Loucy (cell line): ENCODE measurements at regions not wholly inside any gene's neighbourhood (a gene's known extent, or its start where the extent isn't known, plus 50 kb on each side); places are given as distances from the start of the nearest gene placed in this dataset.

Experiments
- H2AFZ ChIP-seq: fragments of 200-600 bp; sonication (generic); 2 replicates; pipeline ENCODE4 v1.6.0; 2016; ENCODE audit warnings: antibody characterized with exemption, mild to moderate bottlenecking, low read length, moderate library complexity
- H3F3A ChIP-seq: fragments of 200-600 bp; 2 replicates; pipeline ENCODE4 v1.6.0; 2016; ENCODE audit warnings: antibody characterized with exemption, low read depth, mild to moderate bottlenecking
- H3K27me3 ChIP-seq: fragments of 200-600 bp; sonication (generic); 2 replicates; pipeline ENCODE4 v1.6.1; 2014; ENCODE audit warnings: low read length, mild to moderate bottlenecking; ENCODE audit not compliant: insufficient read depth, poor library complexity, severe bottlenecking
- H3K36me3 ChIP-seq: fragments of 200-600 bp; sonication (generic); 2 replicates; pipeline ENCODE4 v1.6.1; 2016; ENCODE audit warnings: low read length; ENCODE audit not compliant: insufficient read depth
- H3K4me1 ChIP-seq: fragments of 200-600 bp; sonication (generic); 2 replicates; pipeline ENCODE4 v1.5.1; 2014; ENCODE audit warnings: low read length, mild to moderate bottlenecking; ENCODE audit not compliant: insufficient read depth, poor library complexity, severe bottlenecking
- H3K4me2 ChIP-seq: fragments of 200-600 bp; sonication (generic); 2 replicates; pipeline ENCODE4 v1.6.0; 2014; ENCODE audit warnings: antibody characterized with exemption, low read length, low read depth, mild to moderate bottlenecking; ENCODE audit not compliant: poor library complexity, severe bottlenecking
- H3K4me3 ChIP-seq: fragments of 200-600 bp; sonication (generic); 2 replicates; pipeline ENCODE4 v1.5.1; 2014; ENCODE audit warnings: low read length, mild to moderate bottlenecking, mixed read lengths; ENCODE audit not compliant: poor library complexity, severe bottlenecking
- H3K79me2 ChIP-seq: fragments of 200-600 bp; sonication (generic); 2 replicates; pipeline ENCODE4 v1.6.1; 2014; ENCODE audit warnings: low read length; ENCODE audit not compliant: insufficient read depth
- H3K9ac ChIP-seq: fragments of 200-600 bp; sonication (generic); 2 replicates; pipeline ENCODE4 v1.6.0; 2014; ENCODE audit warnings: mild to moderate bottlenecking, low read depth, low read length, moderate library complexity; ENCODE audit not compliant: poor library complexity, severe bottlenecking
- H3K9me2 ChIP-seq: fragments of 200-600 bp; sonication (generic); replicated peaks from 2 replicates; pipeline ENCODE4 v1.6.1; 2016; ENCODE audit warnings: low read depth, low read length, mixed read lengths
- H3K9me3 ChIP-seq: fragments of 200-600 bp; sonication (generic); 2 replicates; pipeline ENCODE4 v1.6.1; 2014; ENCODE audit warnings: mild to moderate bottlenecking, antibody characterized with exemption, low read length, low read depth; ENCODE audit not compliant: insufficient read depth
- H4K20me1 ChIP-seq: fragments of 200-600 bp; sonication (generic); 2 replicates; pipeline ENCODE4 v1.6.0; 2014; ENCODE audit warnings: antibody characterized with exemption, low read length, mild to moderate bottlenecking; ENCODE audit not compliant: insufficient read depth, poor library complexity, severe bottlenecking
- CTCF ChIP-seq: fragments of 200-600 bp; sonication (generic); conservative IDR thresholded peaks from 2 replicates; pipeline ENCODE4 v1.5.1; 2014; ENCODE audit warnings: mild to moderate bottlenecking, antibody characterized with exemption, low read length
- EZH2phosphoT487 ChIP-seq: fragments of 200-600 bp; IDR thresholded peaks from 2 replicates; pipeline ENCODE4 v1.6.1; 2018; ENCODE audit warnings: antibody characterized with exemption, mild to moderate bottlenecking, moderate library complexity, borderline replicate concordance

GRCh38 chr5:67253911-67254310, 57.3 kb upstream of the CD180 start:
- Histone ChIP-seq H3K9me3 (no peaks in the 10 kb centered on the region), H2AFZ (no peak overlapping the region), H3K27me3 (no peaks in the 10 kb centered on the region), H3K4me1 (peaks cover 27% of the 10 kb centered on the region), H3K36me3 (no peaks in the 10 kb centered on the region), H3F3A (no peaks in the 10 kb centered on the region), H3K9ac (no peak overlapping the region), H3K4me3 (no peak overlapping the region), H3K9me2 (no peaks in the 10 kb centered on the region), H3K4me2 (no peak overlapping the region), H3K79me2 (no peaks in the 10 kb centered on the region), H4K20me1 (no peaks in the 10 kb centered on the region)
- TF ChIP-seq CTCF (no peak), EZH2phosphoT487 (no peak)

- no peak for TF ChIP-seq EZH2phosphoT487
- TF ChIP-seq CTCF = no peak
- no peaks in the 10 kb centered on the region for H3F3A ChIP-seq
- no peaks in the 10 kb centered on the region for H3K79me2 ChIP-seq
- no peaks in the 10 kb centered on the region for H3K9me2 ChIP-seq
- H2AFZ ChIP-seq = no peak overlapping the region
- no peak overlapping the region for H3K4me2 ChIP-seq
- H4K20me1 ChIP-seq = no peaks in the 10 kb centered on the region
- H3K27me3 ChIP-seq = no peaks in the 10 kb centered on the region
- no peaks in the 10 kb centered on the region for H3K9me3 ChIP-seq
- no peak overlapping the region for H3K4me3 ChIP-seq
- no peak overlapping the region for H3K9ac ChIP-seq
- no peaks in the 10 kb centered on the region for H3K36me3 ChIP-seq
- peaks cover 37% of the 10 kb centered on the region for H3K4me1 ChIP-seq
Observed at GRCh38 chr5:67249590-67249895, 52.9 kb upstream of the CD180 start.

DNA sequence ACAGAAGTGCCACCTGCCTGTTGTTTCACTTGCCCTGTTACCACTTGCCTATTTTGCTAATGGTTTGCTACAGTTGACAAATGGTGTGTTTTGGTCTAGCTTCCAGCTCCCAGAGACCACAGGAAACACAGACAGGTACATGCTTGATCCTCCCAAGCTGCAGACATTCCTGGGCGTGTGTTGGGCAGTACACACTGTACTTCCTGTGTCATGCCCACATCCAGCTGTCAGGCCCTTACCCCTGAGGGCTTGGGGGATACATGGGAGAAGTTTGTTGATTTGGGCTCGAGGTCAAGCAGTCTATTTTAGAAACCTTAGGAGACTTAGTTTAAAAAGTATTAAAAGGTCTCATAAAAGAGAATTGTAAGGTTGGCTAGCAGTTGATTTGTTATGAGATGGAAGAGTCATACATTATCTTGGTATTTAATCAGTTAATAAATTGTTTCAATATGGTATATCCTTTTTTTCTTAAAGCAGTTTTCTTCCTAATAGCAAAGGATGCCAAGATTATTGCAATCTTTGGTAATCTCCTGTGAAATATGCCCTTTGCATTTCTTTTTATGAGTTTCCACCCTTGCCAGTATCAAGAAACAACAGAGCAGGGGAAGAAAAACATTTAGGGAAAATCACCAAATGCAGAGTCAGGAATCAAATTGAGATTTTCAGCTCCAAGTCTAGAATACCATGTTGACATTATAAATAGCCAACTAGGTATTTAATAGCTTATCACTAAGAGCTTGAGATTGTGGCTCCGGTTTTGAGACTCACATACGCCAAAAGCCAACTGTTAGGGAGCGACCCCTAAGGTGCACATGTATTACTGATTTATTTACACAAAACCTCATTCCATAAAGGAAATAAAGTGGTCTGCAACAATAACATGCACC, 52.3 kb upstream of the CD180 start:
- H4K20me1 ChIP-seq = no peaks in the 10 kb centered on the region
- TF ChIP-seq CTCF (no peak), EZH2phosphoT487 (no peak)
- H3K79me2 ChIP-seq = no peaks in the 10 kb centered on the region
- H3K9me3 ChIP-seq = no peaks in the 10 kb centered on the region
- H3K9me2 ChIP-seq = no peaks in the 10 kb centered on the region
- H3K27me3 ChIP-seq = no peaks in the 10 kb centered on the region
- peaks cover 33% of the 10 kb centered on the region for H3K4me1 ChIP-seq
- H3K4me3 ChIP-seq = no peak overlapping the region
- no peaks in the 10 kb centered on the region for H3K36me3 ChIP-seq
- H3K9ac ChIP-seq = no peak overlapping the region
- H3F3A ChIP-seq = no peaks in the 10 kb centered on the region
- H2AFZ ChIP-seq = no peak overlapping the region
- H3K4me2 ChIP-seq = no peak overlapping the region
